ENCODE measurements at regions not wholly inside any gene's neighbourhood (a gene's known extent, or its start where the extent isn't known, plus 50 kb on each side); places are given as distances from the start of the nearest gene placed in this dataset.
A peak's percentile ranks its signal among the peaks of the same experiment; 100 is the strongest.

DNA sequence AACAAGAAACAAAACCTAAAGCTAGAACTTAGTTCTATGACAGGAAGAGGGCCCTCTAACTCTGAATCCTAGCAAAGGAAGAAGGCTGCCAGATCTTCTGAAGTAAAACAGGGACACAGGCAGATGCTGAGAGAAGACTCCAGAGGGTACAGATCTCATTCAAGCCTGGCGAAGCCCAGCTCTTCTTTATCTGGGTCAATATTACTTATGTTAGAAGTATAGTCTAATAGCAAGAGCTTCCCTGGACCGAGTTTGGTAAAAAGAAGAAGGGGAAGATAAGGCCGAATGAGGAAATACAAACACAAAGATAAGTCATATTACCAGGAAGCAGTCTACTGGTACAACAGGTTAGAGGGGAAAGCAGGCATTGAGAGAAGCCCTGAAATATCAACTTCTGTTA is 79.9 kb upstream of the CCDC91 start:
- DNase-seq, result no peak

- DNase-seq, result no peak
These were observed 75.8 kb upstream of the CCDC91 start for GRCh38 chr12:28114488-28114887.

GRCh38 chr12:28121433-28121832 is 68.8 kb upstream of the CCDC91 start:
- DNase-seq, result no peak

DNA sequence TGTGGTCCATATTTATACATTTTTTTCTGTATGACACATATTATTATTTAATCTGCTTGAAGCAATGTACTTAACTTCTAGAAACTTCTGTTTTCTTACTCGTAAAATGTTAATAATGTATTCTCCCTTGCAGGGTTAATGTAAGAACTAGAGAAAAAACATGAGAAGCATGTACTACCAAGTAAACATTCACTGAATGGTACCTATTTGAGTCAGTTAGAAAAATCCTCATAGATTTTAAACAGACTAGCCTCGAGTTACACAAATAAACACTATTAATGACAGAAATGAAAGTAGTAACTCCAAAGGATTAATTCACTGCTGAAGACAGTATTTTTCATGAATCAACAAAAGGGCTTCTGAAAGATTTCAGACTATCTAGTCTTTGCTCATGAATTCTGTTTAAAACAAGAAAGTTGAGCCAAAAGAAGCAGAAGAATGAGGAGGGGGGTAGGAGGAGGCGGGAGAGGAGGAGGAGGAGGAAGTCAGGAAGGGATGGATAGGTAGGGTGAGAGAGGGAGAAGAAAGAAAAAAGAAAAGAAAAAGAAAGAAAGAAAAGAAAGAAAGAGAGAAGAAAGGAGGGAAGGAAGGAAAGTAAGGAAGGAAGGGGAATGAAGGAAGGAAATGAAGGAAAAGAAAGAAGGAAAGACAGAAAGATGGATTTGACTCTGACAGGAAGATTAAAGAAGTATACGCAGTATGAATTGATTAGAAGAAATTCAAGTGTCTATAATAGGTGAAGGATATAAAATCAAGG is 68.2 kb upstream of the CCDC91 start:
- no peak for DNase-seq

DNA sequence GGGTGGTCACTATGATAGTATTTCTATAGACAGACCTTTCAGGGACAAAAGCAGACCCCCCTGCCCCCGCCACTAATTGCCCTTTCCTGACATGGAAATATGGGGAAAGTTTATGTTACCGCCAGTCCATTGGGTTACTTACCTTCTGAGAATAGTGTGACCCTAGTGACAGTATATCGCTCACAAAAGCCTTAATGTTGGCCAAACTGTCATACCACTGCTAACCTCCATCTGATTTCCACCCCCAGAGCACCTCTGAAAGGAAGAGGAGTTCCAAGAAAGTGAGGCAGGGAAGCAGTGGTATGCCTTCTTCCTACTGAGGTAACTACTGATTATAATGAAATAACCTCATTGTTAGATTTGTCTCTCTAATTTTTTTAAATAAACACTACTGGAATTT is 67.5 kb upstream of the CCDC91 start:
- DNase-seq, result no peak

DNA sequence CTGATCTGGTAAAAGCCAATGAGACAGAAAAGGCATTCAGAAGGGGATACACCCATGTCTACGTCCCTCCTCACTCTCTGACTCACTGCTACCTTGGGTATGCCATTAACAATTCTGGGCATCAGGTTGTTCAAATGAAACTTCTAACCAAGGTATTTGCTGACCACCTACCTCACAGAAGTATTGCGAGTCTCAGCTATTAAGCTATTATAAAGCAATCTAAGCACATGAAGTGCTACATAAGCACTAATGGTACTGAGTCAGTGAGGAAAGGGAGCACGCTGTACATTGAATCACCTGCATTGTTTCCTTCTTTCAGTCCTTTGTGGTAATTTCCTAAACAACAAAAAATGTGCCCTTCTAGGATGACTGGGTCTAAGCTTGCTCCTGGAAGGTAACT is 62.8 kb upstream of the CCDC91 start:
- no peak for DNase-seq

GRCh38 chr12:28129031-28129430 is 61.2 kb upstream of the CCDC91 start:
- DNase-seq, result peak; percentile 16

DNA sequence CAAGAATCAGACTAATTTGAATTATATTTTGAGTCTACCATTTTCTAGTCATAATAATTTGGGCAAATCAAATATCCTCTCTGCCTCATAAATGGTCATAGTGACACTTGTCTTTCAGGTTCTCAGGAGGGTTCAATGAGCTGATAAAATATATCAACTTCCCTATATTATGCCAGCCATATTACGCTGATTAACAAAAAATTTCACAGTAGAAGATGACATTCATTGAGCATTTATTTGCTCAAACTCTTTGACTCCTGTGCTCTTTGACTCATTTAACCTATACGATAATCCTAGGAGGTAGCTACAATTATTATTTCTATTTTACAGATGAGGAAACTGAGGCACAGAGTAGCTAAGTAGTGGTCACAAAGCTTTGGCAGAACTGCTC is 60.0 kb upstream of the CCDC91 start:
- no peak for DNase-seq

DNA sequence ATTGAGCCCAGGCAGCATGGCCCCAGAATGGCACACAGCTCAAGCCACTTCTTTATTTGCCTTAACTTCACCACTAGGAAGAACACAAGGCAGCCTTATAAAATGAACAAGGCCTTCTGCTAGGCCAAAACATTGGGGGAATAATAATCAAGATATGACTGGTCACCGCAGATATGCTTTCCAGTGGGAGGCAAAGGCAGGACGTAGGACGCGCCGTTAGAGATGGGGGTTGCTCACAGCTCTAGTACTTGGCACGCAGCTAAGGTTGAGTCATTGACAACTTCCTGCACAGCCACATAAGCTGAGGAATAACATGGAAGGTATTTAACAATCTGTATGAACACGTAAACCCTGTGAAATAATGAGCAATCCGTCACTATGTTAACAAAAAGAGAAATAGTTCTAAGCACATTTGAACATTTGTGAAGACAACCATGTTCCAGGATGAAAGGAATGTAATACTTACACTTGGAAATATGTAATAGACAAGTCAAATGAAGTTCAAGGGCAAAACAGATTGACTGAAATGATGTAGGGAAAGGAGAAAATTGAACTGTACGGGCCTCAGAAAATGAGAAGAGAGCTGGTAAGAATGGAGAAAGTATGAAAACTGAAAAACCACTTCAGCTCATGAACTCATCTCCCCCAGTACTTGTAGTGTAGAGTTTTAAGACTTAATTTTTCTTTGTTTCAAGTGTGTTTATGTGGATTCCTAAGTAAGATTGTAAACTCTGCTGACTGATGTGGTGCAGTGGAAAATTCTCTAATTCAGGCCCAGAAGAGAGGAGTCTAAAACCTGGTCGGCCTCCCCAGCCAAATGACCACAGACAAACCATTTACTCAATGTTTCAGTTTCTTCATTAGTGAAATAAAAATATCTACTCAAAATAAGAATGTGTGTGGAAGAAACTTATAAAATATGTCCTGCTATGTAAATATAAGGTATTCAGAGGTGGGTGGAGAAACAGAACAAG is 59.3 kb upstream of the CCDC91 start:
- DNase-seq, result no peak

- DNase-seq, result no peak
These were observed 57.9 kb upstream of the CCDC91 start for GRCh38 chr12:28132398-28132797.

DNA sequence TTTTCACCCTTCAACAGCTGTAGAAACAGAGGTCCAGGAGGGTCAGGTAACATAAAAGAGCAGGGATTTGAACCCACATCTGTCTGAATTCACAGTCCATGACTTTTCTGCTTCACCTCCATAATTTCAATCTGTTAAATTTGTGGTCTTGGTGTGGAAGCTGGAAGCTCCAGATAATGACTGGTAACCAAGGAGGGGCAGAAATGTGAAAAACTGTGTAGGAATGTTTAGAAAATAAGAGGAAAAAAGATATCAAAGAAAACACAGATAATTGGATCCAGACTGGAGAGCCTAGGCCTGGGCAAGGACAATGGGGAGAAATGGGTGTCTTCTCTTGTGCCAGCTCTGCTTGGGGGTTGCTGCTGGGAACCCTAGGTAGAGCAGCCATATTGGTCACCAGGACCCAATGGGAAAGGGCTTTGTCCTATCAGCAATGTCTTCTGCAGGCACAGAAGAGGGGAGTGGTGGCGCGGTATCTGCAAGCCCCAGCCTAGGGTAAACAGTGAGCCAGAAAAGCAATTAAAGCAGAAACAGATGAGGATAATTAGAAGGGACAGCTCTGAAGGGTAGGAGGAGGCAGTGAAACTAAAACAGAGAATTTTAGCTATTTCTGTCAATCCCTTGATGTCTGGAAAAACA is 54.3 kb upstream of the CCDC91 start:
- DNase-seq, result no peak

- DNase-seq, result no peak
These were observed 52.8 kb upstream of the CCDC91 start for GRCh38 chr12:28137414-28137813.

- DNase-seq, result no peak
These were observed 49.9 kb upstream of the CCDC91 start for GRCh38 chr12:28140404-28140803.
